ENCODE measurements at regions not wholly inside any gene's neighbourhood (a gene's known extent, or its start where the extent isn't known, plus 50 kb on each side); places are given as distances from the start of the nearest gene placed in this dataset.

DNA sequence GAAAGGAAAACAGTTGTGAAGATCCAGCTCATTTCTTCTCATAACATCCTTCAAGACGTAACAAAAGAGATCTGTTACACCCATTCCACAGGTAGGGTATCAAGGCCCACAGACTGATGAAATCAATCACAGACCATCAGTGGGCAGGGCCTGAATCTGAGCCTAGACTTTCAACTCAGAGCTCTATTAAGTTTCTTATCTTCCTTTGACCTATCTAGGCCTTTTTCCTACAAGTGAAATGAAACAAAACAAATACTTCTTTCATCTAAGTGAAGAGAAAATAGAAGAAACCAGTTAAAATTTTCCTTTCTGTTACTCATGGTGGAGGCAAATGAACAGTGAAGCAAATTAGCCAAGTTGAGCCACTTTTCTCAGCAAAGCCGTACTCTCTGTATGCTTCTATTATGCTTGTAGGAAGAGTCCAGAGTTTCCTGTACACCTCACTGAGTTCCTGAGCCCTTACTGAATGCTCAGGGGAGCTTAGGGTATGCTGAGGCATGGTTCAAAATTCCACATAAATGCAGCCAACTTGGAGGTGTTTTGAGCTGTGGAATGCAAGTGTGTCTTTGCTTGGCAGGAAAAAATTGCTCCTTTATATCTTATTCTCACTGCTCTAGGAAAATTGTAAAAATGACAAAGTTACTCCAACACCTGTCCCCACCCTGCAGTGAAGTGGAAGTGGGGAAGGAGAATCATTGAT, 91.9 kb downstream of the FEM1C start:
- TF ChIP-seq CTCF (IDR thresholded peaks at IDR 0.05) (no peak), EP300 (IDR thresholded peaks at IDR 0.05) (no peak), POLR2AphosphoS5 (IDR thresholded peaks at IDR 0.05) (no peak)

Measured in suprapubic skin (tissue), 4 donors.